Smooth muscle cell (in vitro differentiated cells): ENCODE measurements at regions not wholly inside any gene's neighbourhood (a gene's known extent, or its start where the extent isn't known, plus 50 kb on each side); places are given as distances from the start of the nearest gene placed in this dataset.

ENCODE experiments used
- DNase-seq: peaks from one replicate; lab custom pipeline; 2025; ENCODE audit not compliant: unreplicated experiment; lab: John Stamatoyannopoulos, UW
- H2AFZ ChIP-seq: fragments of 200-600 bp; sonication (generic); 2 replicates; pipeline ENCODE4 v1.6.0; 2016; ENCODE audit warnings: antibody characterized with exemption, low read depth, mild to moderate bottlenecking
- H3F3A ChIP-seq: fragments of 200-600 bp; sonication (generic); 2 replicates; pipeline ENCODE4 v1.6.0; 2017; ENCODE audit warnings: antibody characterized with exemption, low read depth
- H3K27ac ChIP-seq: fragments of 200-600 bp; sonication (generic); 2 replicates; pipeline ENCODE4 v1.5.1; 2016; ENCODE audit warnings: low read depth, mild to moderate bottlenecking
- H3K27me3 ChIP-seq: fragments of 200-600 bp; sonication (generic); 2 replicates; pipeline ENCODE4 v1.6.1; 2016; ENCODE audit warnings: low read depth, mild to moderate bottlenecking
- H3K36me3 ChIP-seq: fragments of 200-600 bp; sonication (generic); 2 replicates; pipeline ENCODE4 v1.5.1; 2016; ENCODE audit warnings: low read depth
- H3K4me1 ChIP-seq: fragments of 200-600 bp; sonication (generic); 2 replicates; pipeline ENCODE4 v1.5.1; 2016; ENCODE audit warnings: low read depth
- H3K4me2 ChIP-seq: fragments of 200-600 bp; sonication (generic); 2 replicates; pipeline ENCODE4 v1.6.0; 2016; ENCODE audit warnings: mild to moderate bottlenecking
- H3K4me3 ChIP-seq: fragments of 200-600 bp; sonication (generic); 2 replicates; pipeline ENCODE4 v1.5.1; 2016; ENCODE audit warnings: mild to moderate bottlenecking
- H3K79me2 ChIP-seq: fragments of 200-600 bp; sonication (generic); 2 replicates; pipeline ENCODE4 v1.6.0; 2016; ENCODE audit warnings: low read depth, mild to moderate bottlenecking
- H3K9ac ChIP-seq: fragments of 200-600 bp; sonication (generic); 2 replicates; pipeline ENCODE4 v1.6.0; 2016; ENCODE audit warnings: low read depth
- H3K9me3 ChIP-seq: fragments of 200-600 bp; sonication (generic); replicated peaks from 2 replicates; pipeline ENCODE4 v1.5.1; 2016; ENCODE audit warnings: low read depth
- H4K20me1 ChIP-seq: fragments of 200-600 bp; sonication (generic); 2 replicates; pipeline ENCODE4 v1.6.0; 2016; ENCODE audit warnings: low read depth
- WGBS: methylation state at CpG from one replicate; pipeline ENCODE4 v1.1.7; 2016; ENCODE audit warnings: low lambda C conversion rate; 5-methylcytosine and 5-hydroxymethylcytosine counted together
- TF ChIP-seq, protein P1 (sequence below): fragments of 200-600 bp; sonication (generic); IDR thresholded peaks from 2 replicates; pipeline ENCODE4 v1.5.1; 2017; ENCODE audit warnings: borderline replicate concordance, mild to moderate bottlenecking, antibody characterized with exemption; ENCODE audit not compliant: insufficient read depth, poor library complexity, severe bottlenecking

DNA sequence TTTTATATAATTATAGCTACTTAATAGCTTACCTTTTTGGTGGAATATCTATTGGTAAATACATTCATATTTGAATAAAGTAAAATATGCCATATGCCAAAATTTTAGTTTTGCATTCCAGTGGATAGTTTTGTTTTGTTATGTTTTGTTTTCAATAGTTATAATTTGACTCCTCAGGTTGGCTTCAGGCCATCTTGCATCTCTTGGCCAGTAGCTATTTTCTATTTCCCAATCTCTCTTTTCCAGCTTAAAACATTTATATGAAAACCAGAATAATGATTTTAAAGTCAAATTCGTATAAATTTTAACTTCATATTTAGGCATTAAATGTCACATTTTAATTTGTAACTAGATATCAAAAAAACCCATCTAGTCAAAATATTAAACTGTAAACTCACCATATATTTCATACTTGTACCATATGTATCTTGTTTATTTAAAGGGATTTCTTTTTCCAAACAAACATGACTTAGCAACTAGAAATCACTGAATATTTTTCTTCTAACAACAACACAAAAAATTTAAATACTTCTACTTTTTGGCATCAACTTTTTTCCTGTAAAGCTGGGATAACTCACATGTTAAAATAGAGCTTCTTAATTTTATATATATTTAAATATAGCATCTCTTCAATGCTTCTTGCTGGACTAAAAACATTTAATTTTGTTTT, 1209.6 kb downstream of the PCDH7 start:
- DNase-seq: no peak
- Histone ChIP-seq H3K4me2 (no peak overlapping the region), H3F3A (no peaks in the 10 kb centered on the region), H3K36me3 (no peaks in the 10 kb centered on the region), H3K4me3 (no peak overlapping the region), H3K9ac (no peak overlapping the region), H3K9me3 (no peaks in the 10 kb centered on the region), H3K79me2 (no peaks in the 10 kb centered on the region), H3K4me1 (no peaks in the 10 kb centered on the region), H3K27me3 (no peaks in the 10 kb centered on the region), H3K27ac (no peak overlapping the region), H2AFZ (no peak overlapping the region), H4K20me1 (no peaks in the 10 kb centered on the region)
- TF ChIP-seq, protein P1, sequence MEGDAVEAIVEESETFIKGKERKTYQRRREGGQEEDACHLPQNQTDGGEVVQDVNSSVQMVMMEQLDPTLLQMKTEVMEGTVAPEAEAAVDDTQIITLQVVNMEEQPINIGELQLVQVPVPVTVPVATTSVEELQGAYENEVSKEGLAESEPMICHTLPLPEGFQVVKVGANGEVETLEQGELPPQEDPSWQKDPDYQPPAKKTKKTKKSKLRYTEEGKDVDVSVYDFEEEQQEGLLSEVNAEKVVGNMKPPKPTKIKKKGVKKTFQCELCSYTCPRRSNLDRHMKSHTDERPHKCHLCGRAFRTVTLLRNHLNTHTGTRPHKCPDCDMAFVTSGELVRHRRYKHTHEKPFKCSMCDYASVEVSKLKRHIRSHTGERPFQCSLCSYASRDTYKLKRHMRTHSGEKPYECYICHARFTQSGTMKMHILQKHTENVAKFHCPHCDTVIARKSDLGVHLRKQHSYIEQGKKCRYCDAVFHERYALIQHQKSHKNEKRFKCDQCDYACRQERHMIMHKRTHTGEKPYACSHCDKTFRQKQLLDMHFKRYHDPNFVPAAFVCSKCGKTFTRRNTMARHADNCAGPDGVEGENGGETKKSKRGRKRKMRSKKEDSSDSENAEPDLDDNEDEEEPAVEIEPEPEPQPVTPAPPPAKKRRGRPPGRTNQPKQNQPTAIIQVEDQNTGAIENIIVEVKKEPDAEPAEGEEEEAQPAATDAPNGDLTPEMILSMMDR: no peak
- WGBS: 93% methylated on average over 1 of the region's 1 CpG

DNA sequence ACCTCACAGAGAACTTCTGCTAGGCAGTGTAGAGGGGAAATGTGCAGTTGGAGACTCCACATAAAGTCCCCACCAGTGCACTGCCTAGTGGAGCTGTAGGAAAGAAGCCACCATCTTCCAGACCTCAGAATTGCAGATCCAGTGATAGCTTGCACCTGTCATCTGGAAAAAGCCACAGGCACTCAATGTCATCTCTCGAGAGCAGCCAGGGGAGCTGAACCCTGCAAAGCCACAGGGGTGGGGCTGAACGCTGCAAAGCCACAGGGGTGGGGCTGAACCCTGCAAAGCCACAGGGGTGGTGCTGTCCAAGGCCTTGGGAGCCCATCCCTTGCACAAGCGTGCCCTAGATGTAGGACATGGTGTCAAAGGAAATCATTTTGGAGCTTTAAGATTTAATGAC, 1226.3 kb downstream of the PCDH7 start:
- Histone ChIP-seq H3K27me3 (no peaks in the 10 kb centered on the region), H2AFZ (no peak overlapping the region), H3K9me3 (no peaks in the 10 kb centered on the region), H3K36me3 (no peaks in the 10 kb centered on the region), H3F3A (no peaks in the 10 kb centered on the region), H3K4me2 (no peak overlapping the region), H4K20me1 (no peaks in the 10 kb centered on the region), H3K9ac (no peak overlapping the region), H3K4me1 (no peaks in the 10 kb centered on the region), H3K79me2 (no peaks in the 10 kb centered on the region), H3K27ac (no peak overlapping the region), H3K4me3 (no peak overlapping the region)
- WGBS: 50% methylated on average over 2 of the region's 3 CpGs
- TF ChIP-seq, protein P1: no peak
- no peak for DNase-seq

DNA sequence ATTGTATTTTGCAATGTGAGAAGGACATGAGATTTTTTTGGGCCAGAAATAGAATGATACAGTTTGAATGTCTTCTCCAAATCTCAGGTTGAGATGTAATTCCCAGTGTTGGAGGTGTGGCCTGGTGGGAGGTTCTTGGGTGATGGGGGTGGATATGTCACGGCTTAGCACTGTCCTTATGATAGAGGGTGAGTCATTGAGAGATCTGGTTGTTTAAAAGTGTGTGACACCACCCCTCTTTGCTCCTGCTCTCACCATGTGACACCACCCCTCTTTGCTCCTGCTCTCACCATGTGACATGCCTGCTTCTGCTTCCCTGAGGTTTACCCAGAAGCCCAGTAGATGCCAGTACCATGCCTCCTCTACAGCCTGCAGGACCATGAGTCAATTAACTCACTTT, 1226.9 kb downstream of the PCDH7 start:
- DNase-seq: no peak

DNA sequence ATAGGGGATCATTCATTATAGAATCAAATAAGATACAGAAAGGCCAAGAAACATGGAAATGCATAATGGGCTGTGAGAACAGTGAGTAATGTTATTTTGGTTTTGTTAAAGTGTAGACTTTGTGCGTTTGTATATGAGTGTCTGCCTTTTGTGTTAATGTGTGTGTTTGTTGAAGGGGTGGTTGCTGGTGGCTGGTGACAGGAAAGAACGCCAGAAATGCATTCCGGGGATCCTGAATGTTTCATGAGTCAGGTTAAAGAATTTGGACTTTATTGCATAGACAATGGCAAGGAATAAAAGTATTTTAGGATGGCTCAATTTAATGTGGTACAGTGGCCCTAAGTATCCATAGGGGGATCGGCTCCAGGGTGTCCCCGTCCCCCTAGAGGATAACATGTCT, 1228.9 kb downstream of the PCDH7 start:
- TF ChIP-seq, protein P1: no peak
- Histone ChIP-seq H3F3A (no peaks in the 10 kb centered on the region), H3K9ac (no peak overlapping the region), H3K9me3 (no peaks in the 10 kb centered on the region), H3K36me3 (no peaks in the 10 kb centered on the region), H2AFZ (no peak overlapping the region), H3K79me2 (no peaks in the 10 kb centered on the region), H3K4me2 (no peak overlapping the region), H3K27ac (no peak overlapping the region), H3K27me3 (peaks cover 2% of the 10 kb centered on the region), H3K4me3 (no peak overlapping the region), H3K4me1 (no peaks in the 10 kb centered on the region), H4K20me1 (no peaks in the 10 kb centered on the region)
- WGBS: 86% methylated on average over 5 of the region's 5 CpGs
- DNase-seq: no peak

More for the DNA sequence above, 1226.9 kb downstream of the PCDH7 start:
- H4K20me1 ChIP-seq: no peaks in the 10 kb centered on the region
- H3K4me1 ChIP-seq: no peaks in the 10 kb centered on the region
- TF ChIP-seq, protein P1: no peak
- H3K4me2 ChIP-seq: no peak overlapping the region
- 25% methylated on average over 1 of the region's 1 CpG for WGBS
- H3K9ac ChIP-seq: no peak overlapping the region
- H3K27ac ChIP-seq: no peak overlapping the region
- no peaks in the 10 kb centered on the region for H3K27me3 ChIP-seq
- no peaks in the 10 kb centered on the region for H3F3A ChIP-seq
- H3K4me3 ChIP-seq: no peak overlapping the region
- no peak overlapping the region for H2AFZ ChIP-seq
- no peaks in the 10 kb centered on the region for H3K9me3 ChIP-seq
- H3K36me3 ChIP-seq: no peaks in the 10 kb centered on the region
- H3K79me2 ChIP-seq: no peaks in the 10 kb centered on the region
